ENCODE measurements at regions not wholly inside any gene's neighbourhood (a gene's known extent, or its start where the extent isn't known, plus 50 kb on each side); places are given as distances from the start of the nearest gene placed in this dataset.
A peak's percentile ranks its signal among the peaks of the same experiment; 100 is the strongest.

DNA sequence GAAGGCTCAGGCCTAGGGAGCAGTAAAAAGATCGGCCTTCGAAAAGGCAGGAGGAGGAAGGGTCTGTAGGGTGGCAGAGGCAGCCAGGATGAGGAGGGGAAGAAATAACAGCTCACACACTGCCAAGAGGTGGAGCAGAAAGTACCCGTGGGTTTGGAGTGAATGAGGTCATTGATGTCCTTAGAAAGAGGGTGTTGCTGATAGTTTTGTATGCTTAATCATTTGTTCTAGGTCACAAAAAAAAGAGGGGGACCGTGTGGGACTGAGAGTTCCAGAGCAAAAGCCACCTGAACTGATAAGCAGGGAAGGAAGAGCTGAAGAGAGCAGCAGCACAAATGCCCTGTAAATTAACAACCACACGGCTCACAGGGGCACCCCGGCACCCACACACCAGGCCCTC, 140.4 kb downstream of the FAM161A start:
- TF ChIP-seq, protein P1, sequence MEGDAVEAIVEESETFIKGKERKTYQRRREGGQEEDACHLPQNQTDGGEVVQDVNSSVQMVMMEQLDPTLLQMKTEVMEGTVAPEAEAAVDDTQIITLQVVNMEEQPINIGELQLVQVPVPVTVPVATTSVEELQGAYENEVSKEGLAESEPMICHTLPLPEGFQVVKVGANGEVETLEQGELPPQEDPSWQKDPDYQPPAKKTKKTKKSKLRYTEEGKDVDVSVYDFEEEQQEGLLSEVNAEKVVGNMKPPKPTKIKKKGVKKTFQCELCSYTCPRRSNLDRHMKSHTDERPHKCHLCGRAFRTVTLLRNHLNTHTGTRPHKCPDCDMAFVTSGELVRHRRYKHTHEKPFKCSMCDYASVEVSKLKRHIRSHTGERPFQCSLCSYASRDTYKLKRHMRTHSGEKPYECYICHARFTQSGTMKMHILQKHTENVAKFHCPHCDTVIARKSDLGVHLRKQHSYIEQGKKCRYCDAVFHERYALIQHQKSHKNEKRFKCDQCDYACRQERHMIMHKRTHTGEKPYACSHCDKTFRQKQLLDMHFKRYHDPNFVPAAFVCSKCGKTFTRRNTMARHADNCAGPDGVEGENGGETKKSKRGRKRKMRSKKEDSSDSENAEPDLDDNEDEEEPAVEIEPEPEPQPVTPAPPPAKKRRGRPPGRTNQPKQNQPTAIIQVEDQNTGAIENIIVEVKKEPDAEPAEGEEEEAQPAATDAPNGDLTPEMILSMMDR (IDR thresholded peaks at IDR 0.05; ENCODE audit: low read depth, low read length): no peak
- DNase-seq (ENCODE audit: low read depth in 2 of 2): no peak
- no peak overlapping the region for H3K4me3 ChIP-seq (replicated peaks in 1 of 2; ENCODE audit: low read depth in 2 of 2, low read length in 2 of 2)

DNA sequence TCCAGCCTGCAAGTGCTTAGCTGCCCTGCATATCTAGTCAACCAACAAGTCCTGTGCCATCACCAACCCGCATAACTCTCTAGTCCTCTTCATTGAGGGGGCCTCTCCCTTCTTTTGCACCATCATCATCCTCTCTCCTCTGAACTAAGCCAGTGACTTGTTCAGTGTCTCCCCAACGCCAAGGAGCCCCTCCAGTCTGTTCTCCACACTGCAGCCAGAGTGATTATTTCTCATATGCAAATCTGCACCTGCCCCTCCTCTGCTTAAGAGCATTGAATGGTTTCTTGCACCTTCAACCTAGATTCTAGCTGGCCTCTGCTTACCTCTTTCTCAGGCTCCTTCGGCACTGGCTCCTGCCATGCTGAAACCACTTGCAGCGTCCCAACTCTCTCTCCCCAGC, 141.8 kb downstream of the FAM161A start:
- no peak overlapping the region for H3K4me3 ChIP-seq (replicated peaks in 1 of 2; ENCODE audit: low read depth in 2 of 2, low read length in 2 of 2)
- DNase-seq (ENCODE audit: low read depth in 2 of 2): no peak
- TF ChIP-seq, protein P1 (IDR thresholded peaks at IDR 0.05; ENCODE audit: low read depth, low read length): no peak

DNA sequence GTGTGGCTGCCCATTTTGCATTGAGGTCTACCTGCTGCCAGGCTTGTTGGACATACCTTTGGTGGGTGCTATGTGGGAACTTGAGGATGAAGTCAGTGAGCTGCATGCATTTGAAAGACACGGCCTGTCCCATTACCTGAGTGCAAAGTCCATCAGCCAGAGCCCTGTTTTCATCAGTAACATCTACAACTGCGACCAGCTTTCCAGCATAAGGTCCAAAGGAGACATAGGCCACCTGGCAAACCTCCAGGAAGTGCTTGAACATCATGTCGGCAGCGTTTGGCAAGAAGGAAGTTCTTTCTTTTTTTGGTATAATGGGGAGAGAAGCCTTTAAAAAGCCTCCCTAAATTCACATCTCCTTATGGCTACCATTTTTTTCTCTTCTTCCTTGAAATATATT, 143.1 kb downstream of the FAM161A start:
- TF ChIP-seq, protein P1 (IDR thresholded peaks at IDR 0.05; ENCODE audit: low read depth, low read length): no peak
- DNase-seq (ENCODE audit: low read depth in 2 of 2): no peak
- H3K4me3 ChIP-seq (replicated peaks in 1 of 2; ENCODE audit: low read depth in 2 of 2, low read length in 2 of 2): no peak overlapping the region

DNA sequence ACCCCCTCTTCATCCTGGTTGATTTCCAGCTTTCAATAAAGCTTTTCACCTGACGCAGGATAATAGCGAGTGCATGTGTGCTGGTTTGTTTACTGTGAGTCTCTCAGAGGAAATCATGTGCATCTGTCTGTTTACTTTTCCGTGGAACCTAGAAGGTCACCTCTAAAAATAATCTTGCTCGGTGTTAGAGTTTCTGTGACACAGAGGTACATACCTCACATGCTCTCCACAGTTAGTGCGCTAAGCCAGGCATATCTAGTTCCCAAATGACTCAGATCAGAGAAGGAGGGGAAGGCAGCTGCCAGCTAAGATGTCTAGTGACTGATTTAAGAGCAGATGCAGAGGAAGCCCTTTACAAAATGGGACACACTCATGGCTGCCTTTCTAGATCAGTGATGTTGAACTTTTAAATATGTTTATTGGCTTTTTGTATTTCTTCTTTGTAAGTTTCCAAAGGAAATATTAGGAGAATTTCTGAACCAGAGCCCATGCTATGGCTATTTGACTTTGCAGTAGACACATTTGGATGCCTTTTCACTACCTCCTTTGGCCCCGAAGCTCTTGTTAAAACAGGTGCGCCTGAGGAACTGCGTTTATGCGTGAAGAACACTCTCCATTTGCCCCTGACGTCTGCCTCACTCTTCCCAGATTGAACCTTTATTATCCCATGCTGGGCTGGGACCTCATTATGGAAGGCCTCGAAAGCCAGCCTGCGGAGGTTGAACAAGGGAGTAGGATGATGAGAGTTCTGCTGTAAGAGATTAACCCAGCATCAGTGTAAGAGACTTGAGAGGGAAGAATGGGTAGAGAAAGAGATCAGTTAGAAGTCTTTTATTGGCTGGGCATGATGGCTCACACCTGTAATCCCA, 145.6 kb downstream of the FAM161A start:
- peak in 1 of 2 donors; percentile 50 for DNase-seq (ENCODE audit: low read depth in 2 of 2)
- H3K4me3 ChIP-seq (replicated peaks in 1 of 2; ENCODE audit: low read depth in 2 of 2, low read length in 2 of 2): no peak overlapping the region
- TF ChIP-seq, protein P1 (IDR thresholded peaks at IDR 0.05; ENCODE audit: low read depth, low read length): no peak

DNA sequence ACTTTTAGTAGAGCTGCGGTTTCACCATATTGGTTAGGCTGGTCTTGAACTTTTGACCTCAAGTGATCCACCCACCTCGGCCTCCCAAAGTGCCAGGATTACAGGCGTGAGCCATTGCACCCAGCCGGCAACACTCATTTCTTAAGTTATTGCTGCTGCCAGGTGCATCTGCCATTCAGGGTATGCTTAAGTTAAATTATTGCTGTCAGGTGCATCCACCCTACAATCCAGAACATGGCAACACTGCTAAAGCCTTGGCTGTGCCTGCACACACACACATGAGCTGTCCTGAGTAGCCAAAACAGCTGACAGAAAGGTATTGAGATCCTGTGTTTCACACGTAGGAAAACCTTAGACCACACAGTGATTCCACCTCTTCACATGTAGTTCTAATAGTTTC, 148.2 kb downstream of the FAM161A start:
- H3K4me3 ChIP-seq (replicated peaks in 1 of 2; ENCODE audit: low read depth in 2 of 2, low read length in 2 of 2): no peak overlapping the region
- TF ChIP-seq, protein P1 (IDR thresholded peaks at IDR 0.05; ENCODE audit: low read depth, low read length): no peak
- no peak for DNase-seq (ENCODE audit: low read depth in 2 of 2)

DNA sequence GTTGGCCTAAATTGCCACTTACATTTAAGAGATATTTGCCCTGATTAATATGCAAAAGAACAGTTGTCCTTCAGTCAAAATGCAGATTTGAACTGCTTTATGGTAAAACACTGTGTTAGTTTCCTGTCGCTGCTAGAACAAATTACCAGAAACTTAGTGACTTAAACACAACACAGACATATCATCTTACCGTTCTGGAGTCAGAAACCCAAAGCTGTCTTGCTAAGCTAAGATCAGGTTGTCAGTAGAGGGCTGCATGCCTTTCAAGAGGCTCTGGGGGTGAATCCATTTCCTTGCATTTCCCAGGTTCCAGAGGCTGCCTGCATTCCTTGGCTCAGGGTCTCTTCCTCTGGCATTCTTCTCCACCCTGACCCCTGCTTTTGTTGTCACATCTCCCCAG, 149.5 kb downstream of the FAM161A start:
- TF ChIP-seq, protein P1 (IDR thresholded peaks at IDR 0.05; ENCODE audit: low read depth, low read length): no peak
- H3K4me3 ChIP-seq (replicated peaks in 1 of 2; ENCODE audit: low read depth in 2 of 2, low read length in 2 of 2): no peak overlapping the region
- DNase-seq (ENCODE audit: low read depth in 2 of 2): no peak

All from cardiac fibroblast (primary cell).